ENCODE measurements at regions not wholly inside any gene's neighbourhood (a gene's known extent, or its start where the extent isn't known, plus 50 kb on each side); places are given as distances from the start of the nearest gene placed in this dataset.

DNA sequence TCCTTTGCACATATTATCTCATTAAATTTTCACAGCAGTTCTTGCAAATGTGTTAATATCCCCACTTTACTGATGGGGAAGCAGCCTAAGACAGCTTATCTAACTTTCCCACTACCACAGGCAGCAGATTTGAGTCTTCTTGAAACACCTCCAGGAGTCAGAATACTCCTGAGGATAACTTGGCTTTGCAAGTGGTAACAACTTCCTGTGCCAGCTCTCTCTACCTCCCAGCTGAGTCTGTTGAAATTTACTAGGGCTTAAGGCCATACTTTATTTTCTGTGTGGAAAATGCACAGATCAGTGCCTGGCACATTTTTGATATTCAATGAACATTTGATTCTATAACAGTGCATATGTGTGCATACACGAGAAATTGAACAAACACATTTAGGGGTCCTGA, 136.1 kb upstream of the COBL start:
- no peaks in the 10 kb centered on the region for H3K9me2 ChIP-seq (replicated peaks; ENCODE audit: insufficient read depth, low read length)
- H3K4me3 ChIP-seq (ENCODE audit: insufficient read depth, low read length, poor library complexity, severe bottlenecking): no peak overlapping the region
- H3K9ac ChIP-seq (ENCODE audit: low read length): no peak overlapping the region
- no peaks in the 10 kb centered on the region for H3K27me3 ChIP-seq (ENCODE audit: low read length)
- no peak overlapping the region for H3K4me2 ChIP-seq (ENCODE audit: low read depth, low read length, poor library complexity, severe bottlenecking)
- no peaks in the 10 kb centered on the region for H3K36me3 ChIP-seq (ENCODE audit: low read length)
- no peaks in the 10 kb centered on the region for H3K79me2 ChIP-seq (ENCODE audit: insufficient read depth, low read length)
- no peaks in the 10 kb centered on the region for H3K9me3 ChIP-seq (ENCODE audit: insufficient read depth, low read length)
- H2AFZ ChIP-seq (ENCODE audit: low read depth, low read length, severe bottlenecking): no peak overlapping the region
- no peak for TF ChIP-seq EZH2phosphoT487 (conservative IDR thresholded peaks at IDR 0.05; ENCODE audit: low read length)
- TF ChIP-seq, protein P1, sequence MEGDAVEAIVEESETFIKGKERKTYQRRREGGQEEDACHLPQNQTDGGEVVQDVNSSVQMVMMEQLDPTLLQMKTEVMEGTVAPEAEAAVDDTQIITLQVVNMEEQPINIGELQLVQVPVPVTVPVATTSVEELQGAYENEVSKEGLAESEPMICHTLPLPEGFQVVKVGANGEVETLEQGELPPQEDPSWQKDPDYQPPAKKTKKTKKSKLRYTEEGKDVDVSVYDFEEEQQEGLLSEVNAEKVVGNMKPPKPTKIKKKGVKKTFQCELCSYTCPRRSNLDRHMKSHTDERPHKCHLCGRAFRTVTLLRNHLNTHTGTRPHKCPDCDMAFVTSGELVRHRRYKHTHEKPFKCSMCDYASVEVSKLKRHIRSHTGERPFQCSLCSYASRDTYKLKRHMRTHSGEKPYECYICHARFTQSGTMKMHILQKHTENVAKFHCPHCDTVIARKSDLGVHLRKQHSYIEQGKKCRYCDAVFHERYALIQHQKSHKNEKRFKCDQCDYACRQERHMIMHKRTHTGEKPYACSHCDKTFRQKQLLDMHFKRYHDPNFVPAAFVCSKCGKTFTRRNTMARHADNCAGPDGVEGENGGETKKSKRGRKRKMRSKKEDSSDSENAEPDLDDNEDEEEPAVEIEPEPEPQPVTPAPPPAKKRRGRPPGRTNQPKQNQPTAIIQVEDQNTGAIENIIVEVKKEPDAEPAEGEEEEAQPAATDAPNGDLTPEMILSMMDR (IDR thresholded peaks at IDR 0.05; ENCODE audit: insufficient read depth, low read length, poor library complexity, severe bottlenecking): no peak
- H3F3A ChIP-seq (ENCODE audit: insufficient read depth): no peaks in the 10 kb centered on the region
- no peaks in the 10 kb centered on the region for H4K20me1 ChIP-seq (ENCODE audit: low read depth, low read length)
- no peak overlapping the region for H3K27ac ChIP-seq (ENCODE audit: low read depth, low read length)

DNA sequence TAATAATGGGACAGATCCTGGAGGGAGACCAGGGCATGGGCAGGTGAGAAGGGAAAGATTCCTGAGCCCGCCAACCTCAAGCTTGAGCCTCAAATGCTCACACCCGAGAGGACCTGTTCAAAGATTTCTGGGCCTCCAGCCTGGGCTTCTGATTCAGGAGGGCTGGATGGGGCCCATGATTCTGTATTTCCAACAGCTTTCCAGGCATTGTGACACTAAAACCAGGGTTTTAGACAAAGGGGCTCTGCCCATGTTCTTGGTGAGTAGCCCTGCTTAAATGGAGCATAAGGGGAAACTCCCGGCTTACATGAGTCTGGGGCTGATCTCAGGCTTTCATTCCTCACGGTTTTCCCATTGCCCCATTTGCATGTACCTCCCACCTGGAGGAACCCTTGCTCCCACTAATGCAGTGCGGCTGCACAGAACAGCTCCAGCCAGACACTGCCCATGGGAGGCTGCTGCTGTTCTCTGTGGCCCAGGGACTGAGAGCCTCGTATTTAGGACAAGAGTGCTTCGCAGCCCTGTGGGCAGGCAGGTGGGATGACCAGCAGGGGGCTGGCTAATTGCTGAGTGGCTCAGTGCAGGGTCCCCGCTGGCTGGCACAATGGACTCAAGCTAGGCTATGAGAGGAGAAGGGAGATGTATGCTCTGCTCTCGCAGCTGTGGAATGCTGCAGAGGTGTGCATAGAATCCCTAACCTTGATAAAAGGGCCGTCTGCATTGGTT, 135.3 kb upstream of the COBL start:
- no peaks in the 10 kb centered on the region for H3K27me3 ChIP-seq (ENCODE audit: low read length)
- no peak overlapping the region for H3K4me2 ChIP-seq (ENCODE audit: low read depth, low read length, poor library complexity, severe bottlenecking)
- no peak for TF ChIP-seq EZH2phosphoT487 (conservative IDR thresholded peaks at IDR 0.05; ENCODE audit: low read length)
- TF ChIP-seq, protein P1 (IDR thresholded peaks at IDR 0.05; ENCODE audit: insufficient read depth, low read length, poor library complexity, severe bottlenecking): no peak
- no peak overlapping the region for H2AFZ ChIP-seq (ENCODE audit: low read depth, low read length, severe bottlenecking)
- H3F3A ChIP-seq (ENCODE audit: insufficient read depth): no peaks in the 10 kb centered on the region
- H3K9ac ChIP-seq (ENCODE audit: low read length): no peak overlapping the region
- no peaks in the 10 kb centered on the region for H3K36me3 ChIP-seq (ENCODE audit: low read length)
- no peaks in the 10 kb centered on the region for H3K9me3 ChIP-seq (ENCODE audit: insufficient read depth, low read length)
- H3K9me2 ChIP-seq (replicated peaks; ENCODE audit: insufficient read depth, low read length): no peaks in the 10 kb centered on the region
- no peaks in the 10 kb centered on the region for H4K20me1 ChIP-seq (ENCODE audit: low read depth, low read length)
- H3K27ac ChIP-seq (ENCODE audit: low read depth, low read length): no peak overlapping the region
- H3K4me3 ChIP-seq (ENCODE audit: insufficient read depth, low read length, poor library complexity, severe bottlenecking): no peak overlapping the region
- H3K79me2 ChIP-seq (ENCODE audit: insufficient read depth, low read length): no peaks in the 10 kb centered on the region

DNA sequence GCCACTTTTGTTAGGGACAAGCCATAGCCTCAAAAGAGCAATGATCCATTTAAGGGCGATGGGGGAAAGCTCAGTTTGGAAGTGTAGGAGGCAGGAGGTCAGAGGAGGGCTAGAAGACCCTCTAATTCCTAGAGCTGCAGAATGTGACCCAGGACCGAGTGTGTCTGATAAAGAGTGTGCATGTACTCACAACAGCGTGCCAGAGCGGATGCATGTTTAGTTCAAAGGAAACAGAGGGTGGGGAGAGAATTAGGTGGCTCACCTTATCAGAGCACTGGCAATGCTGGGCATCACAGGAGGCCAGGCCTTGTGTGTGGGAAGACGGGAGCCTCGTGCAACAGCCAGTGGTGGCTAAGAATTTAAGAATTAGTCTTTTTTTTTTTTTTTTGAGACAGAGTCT, 133.9 kb upstream of the COBL start:
- Histone ChIP-seq H3K4me3 (ENCODE audit: insufficient read depth, low read length, poor library complexity, severe bottlenecking) (no peak overlapping the region), H3K36me3 (ENCODE audit: low read length) (no peaks in the 10 kb centered on the region), H3K9ac (ENCODE audit: low read length) (no peak overlapping the region), H2AFZ (ENCODE audit: low read depth, low read length, severe bottlenecking) (no peak overlapping the region), H3K79me2 (ENCODE audit: insufficient read depth, low read length) (no peaks in the 10 kb centered on the region), H3K9me2 (replicated peaks; ENCODE audit: insufficient read depth, low read length) (no peaks in the 10 kb centered on the region), H3K27ac (ENCODE audit: low read depth, low read length) (no peak overlapping the region), H3K27me3 (ENCODE audit: low read length) (no peaks in the 10 kb centered on the region), H4K20me1 (ENCODE audit: low read depth, low read length) (no peaks in the 10 kb centered on the region), H3F3A (ENCODE audit: insufficient read depth) (no peaks in the 10 kb centered on the region), H3K4me2 (ENCODE audit: low read depth, low read length, poor library complexity, severe bottlenecking) (no peak overlapping the region), H3K9me3 (ENCODE audit: insufficient read depth, low read length) (no peaks in the 10 kb centered on the region)
- TF ChIP-seq, protein P1 (IDR thresholded peaks at IDR 0.05; ENCODE audit: insufficient read depth, low read length, poor library complexity, severe bottlenecking): no peak
- TF ChIP-seq EZH2phosphoT487 (conservative IDR thresholded peaks at IDR 0.05; ENCODE audit: low read length): no peak
